ENCODE measurements at regions not wholly inside any gene's neighbourhood (a gene's known extent, or its start where the extent isn't known, plus 50 kb on each side); places are given as distances from the start of the nearest gene placed in this dataset.

DNA sequence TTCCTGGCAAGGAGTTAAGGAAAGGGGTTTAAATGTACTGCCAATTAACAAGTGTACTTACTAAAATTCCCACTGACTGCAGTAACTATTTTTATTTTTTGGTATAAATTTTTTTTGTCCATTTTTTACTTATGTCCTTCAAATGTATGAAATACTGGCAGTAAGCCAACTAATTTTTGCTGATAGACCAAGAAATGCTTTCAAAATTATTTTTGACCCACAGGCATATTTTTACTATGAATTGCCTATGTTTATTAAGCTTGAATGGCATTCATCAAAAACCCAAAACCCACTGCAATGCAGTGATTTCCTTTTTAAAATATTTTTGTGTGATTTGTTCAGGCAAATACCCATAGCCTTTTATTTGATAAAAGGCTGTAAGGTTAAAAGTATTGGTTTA, 560.1 kb downstream of the UTRN start:
- TF ChIP-seq POLR2A (IDR thresholded peaks at IDR 0.05), result no peak
- TF ChIP-seq, protein P1, sequence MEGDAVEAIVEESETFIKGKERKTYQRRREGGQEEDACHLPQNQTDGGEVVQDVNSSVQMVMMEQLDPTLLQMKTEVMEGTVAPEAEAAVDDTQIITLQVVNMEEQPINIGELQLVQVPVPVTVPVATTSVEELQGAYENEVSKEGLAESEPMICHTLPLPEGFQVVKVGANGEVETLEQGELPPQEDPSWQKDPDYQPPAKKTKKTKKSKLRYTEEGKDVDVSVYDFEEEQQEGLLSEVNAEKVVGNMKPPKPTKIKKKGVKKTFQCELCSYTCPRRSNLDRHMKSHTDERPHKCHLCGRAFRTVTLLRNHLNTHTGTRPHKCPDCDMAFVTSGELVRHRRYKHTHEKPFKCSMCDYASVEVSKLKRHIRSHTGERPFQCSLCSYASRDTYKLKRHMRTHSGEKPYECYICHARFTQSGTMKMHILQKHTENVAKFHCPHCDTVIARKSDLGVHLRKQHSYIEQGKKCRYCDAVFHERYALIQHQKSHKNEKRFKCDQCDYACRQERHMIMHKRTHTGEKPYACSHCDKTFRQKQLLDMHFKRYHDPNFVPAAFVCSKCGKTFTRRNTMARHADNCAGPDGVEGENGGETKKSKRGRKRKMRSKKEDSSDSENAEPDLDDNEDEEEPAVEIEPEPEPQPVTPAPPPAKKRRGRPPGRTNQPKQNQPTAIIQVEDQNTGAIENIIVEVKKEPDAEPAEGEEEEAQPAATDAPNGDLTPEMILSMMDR (IDR thresholded peaks at IDR 0.05), result no peak
